ENCODE measurements at regions not wholly inside any gene's neighbourhood (a gene's known extent, or its start where the extent isn't known, plus 50 kb on each side); places are given as distances from the start of the nearest gene placed in this dataset.

GRCh38 chr5:152063004-152063403 lies 138.4 kb upstream of the GLRA1 start:
- H3K9me3 Mint-ChIP-seq: peaks cover 33% of the 10 kb centered on the region
- no peaks in the 10 kb centered on the region for H3K36me3 Mint-ChIP-seq (ENCODE audit: low read depth)
- H3K4me3 Mint-ChIP-seq: no peak overlapping the region
- H3K4me1 Mint-ChIP-seq (ENCODE audit: low read depth): no peaks in the 10 kb centered on the region
- no peak for TF ChIP-seq CTCF (IDR thresholded peaks at IDR 0.05)
- DNase-seq: no peak
- no peaks in the 10 kb centered on the region; the same call in 1 of the 2 replicates for H3K27me3 Mint-ChIP-seq (ENCODE audit: insufficient read depth)
- H3K27ac Mint-ChIP-seq: no peak overlapping the region

DNA sequence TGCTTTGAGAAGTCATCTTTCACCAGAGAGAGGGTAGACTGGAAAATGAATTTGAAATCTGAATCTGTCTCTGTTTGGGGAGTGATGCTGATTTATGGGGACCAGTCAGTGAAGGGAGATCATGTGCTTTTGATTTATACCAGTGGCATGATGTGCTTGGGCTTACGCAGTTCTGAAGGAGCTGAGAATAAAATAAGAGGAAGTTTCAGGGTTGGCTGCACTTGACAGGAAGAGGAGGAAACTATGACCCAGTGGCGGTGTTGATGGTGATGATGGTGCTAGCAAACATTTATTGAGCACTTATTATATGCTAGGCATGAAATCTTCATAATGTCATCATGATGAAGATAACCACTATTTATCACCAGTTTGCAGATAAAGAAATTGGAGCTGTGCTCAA lies 136.4 kb upstream of the GLRA1 start:
- TF ChIP-seq CTCF (IDR thresholded peaks at IDR 0.05): no peak
- Mint-ChIP-seq H3K27me3 (ENCODE audit: insufficient read depth) (no peaks in the 10 kb centered on the region), H3K36me3 (ENCODE audit: low read depth) (no peaks in the 10 kb centered on the region), H3K4me1 (ENCODE audit: low read depth) (no peaks in the 10 kb centered on the region), H3K9me3 (peaks cover 37% of the 10 kb centered on the region), H3K4me3 (no peak overlapping the region), H3K27ac (no peak overlapping the region)
- DNase-seq: no peak

- no peaks in the 10 kb centered on the region for H3K27me3 Mint-ChIP-seq (ENCODE audit: insufficient read depth)
- no peaks in the 10 kb centered on the region for H3K4me1 Mint-ChIP-seq (ENCODE audit: low read depth)
- H3K27ac Mint-ChIP-seq: no peak overlapping the region
- no peak for DNase-seq
- no peaks in the 10 kb centered on the region for H3K36me3 Mint-ChIP-seq (ENCODE audit: low read depth)
- no peak for TF ChIP-seq CTCF (IDR thresholded peaks at IDR 0.05)
- no peak overlapping the region for H3K4me3 Mint-ChIP-seq
- H3K9me3 Mint-ChIP-seq: peaks cover 41% of the 10 kb centered on the region
These were observed 133.6 kb upstream of the GLRA1 start for GRCh38 chr5:152058267-152058666.

DNA sequence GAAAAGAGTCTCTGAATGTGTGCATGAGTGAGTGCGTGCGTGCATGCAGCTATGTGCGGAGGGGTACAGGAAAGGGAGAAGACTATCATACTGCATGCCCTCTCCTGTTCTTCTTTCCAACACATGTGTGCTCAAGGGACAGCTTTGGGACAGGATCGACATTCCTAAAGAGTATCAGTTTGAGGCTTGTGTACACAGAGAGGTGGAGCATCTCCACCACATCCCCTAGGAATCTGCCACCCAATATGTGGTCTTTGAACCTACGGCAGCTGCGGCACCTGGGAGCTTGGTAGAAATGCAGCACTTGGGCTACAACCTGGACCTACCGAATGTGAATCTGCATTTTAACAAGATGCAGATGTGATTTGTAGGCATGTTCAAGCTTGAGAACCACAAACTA lies 132.3 kb upstream of the GLRA1 start:
- Mint-ChIP-seq H3K36me3 (ENCODE audit: low read depth) (no peaks in the 10 kb centered on the region), H3K9me3 (peaks cover 46% of the 10 kb centered on the region), H3K27me3 (ENCODE audit: insufficient read depth) (no peaks in the 10 kb centered on the region; the same call in 1 of the 2 replicates), H3K4me3 (no peak overlapping the region), H3K27ac (no peak overlapping the region), H3K4me1 (ENCODE audit: low read depth) (no peaks in the 10 kb centered on the region)
- no peak for DNase-seq
- TF ChIP-seq CTCF (IDR thresholded peaks at IDR 0.05): no peak

DNA sequence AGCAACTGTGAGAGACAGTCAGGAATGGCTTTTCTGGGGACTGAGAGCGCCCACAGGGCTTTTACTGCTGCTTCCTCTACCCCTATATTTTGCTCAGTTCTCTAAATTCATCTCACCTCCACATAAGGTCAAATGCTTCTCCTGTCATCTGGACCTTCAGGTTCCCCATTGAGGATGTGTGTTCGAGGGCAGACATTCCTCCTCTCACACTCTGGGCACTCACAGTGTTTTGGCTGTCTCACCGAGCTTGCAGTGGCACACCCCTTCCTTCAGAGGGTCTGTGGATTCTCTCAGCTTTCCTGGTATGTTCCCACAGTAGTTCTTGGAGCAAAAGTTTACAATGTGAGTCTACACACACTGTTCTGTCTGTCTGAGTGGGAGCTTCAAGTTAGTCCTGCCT lies 127.8 kb upstream of the GLRA1 start:
- Mint-ChIP-seq H3K27ac (no peak overlapping the region), H3K36me3 (ENCODE audit: low read depth) (no peaks in the 10 kb centered on the region), H3K4me1 (ENCODE audit: low read depth) (no peaks in the 10 kb centered on the region), H3K4me3 (no peak overlapping the region), H3K27me3 (ENCODE audit: insufficient read depth) (no peaks in the 10 kb centered on the region; the same call in 1 of the 2 replicates), H3K9me3 (peaks cover 48% of the 10 kb centered on the region)
- DNase-seq: no peak
- no peak for TF ChIP-seq CTCF (IDR thresholded peaks at IDR 0.05)

Measured in HFFc6 (cell line).